GM12892 (cell line): ENCODE measurements at regions not wholly inside any gene's neighbourhood (a gene's known extent, or its start where the extent isn't known, plus 50 kb on each side); places are given as distances from the start of the nearest gene placed in this dataset.

Source experiments
- DNase-seq: peaks from one replicate; pipeline ENCODE4 v3.0.0; 2011; ENCODE audit not compliant: insufficient read length
- FAIRE-seq: peaks from 2 replicates; lab custom pipeline; 2011; peaks lifted over from hg19 to GRCh38; lab: Jason Lieb, UNC
- POLR2A ChIP-seq: IDR thresholded peaks from 2 replicates; pipeline ENCODE4 v1.6.1; 2011; ENCODE audit warnings: low read depth, low read length, control low read depth
- POLR2AphosphoS5 ChIP-seq: IDR thresholded peaks from 2 replicates; pipeline ENCODE4 v1.6.1; 2011; ENCODE audit warnings: low read depth, low read length, control low read depth
- TAF1 ChIP-seq: IDR thresholded peaks from 2 replicates; pipeline ENCODE4 v1.6.1; 2011; ENCODE audit warnings: low read depth, mild to moderate bottlenecking, control low read depth, low read length, borderline replicate concordance

DNA sequence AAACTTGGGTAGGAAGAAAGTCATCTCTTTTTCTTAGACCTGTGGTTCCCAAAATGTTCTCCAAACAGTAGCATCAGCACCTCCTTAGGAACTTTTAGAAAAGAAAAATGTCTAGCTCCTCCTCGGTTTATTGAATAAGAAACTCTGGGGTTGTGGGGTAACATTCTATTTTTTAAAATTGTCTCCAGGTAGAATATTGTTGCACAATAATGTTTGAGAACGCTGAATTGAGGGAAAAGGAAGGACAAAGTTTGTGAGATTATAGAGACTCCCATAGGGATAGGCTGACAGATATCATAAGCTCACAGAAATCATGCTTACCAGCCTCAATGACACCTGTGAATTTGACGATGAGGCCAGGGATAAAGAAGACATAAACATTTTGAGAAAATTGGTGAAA is 1199.0 kb upstream of the CDH6 start:
- no peak for FAIRE-seq
- DNase-seq: no peak

GRCh38 chr5:29993286-29993685 is 1200.2 kb upstream of the CDH6 start:
- FAIRE-seq: no peak
- no peak for DNase-seq
- TF ChIP-seq POLR2A (no peak), POLR2AphosphoS5 (no peak), TAF1 (no peak)

More for the DNA sequence above, 1199.0 kb upstream of the CDH6 start:
- TF ChIP-seq POLR2A (no peak), POLR2AphosphoS5 (no peak), TAF1 (no peak)

GRCh38 chr5:29992248-29992647 is 1201.2 kb upstream of the CDH6 start:
- TF ChIP-seq POLR2AphosphoS5: no peak
- TF ChIP-seq TAF1: no peak
- no peak for TF ChIP-seq POLR2A
- DNase-seq (no peak), FAIRE-seq (no peak)

DNA sequence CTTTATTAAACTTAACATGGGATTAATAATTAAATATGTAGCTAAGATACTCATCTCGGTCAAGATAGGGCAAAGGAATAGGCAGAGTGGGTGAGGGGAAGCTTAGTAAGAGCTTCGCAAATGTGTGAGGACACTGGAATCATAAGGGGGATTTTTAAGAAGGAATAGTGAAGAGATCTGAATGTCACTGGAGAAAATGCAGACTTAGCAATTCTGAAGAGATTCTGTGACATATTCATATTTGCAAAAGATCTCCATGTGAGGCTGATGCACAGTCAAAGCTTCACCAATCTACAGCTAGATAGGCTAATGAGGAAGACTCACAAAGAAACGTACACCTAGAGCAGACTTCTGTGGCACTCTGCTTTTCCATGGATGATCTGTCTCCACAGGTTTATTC is 1202.8 kb upstream of the CDH6 start:
- TF ChIP-seq POLR2AphosphoS5 (no peak), TAF1 (no peak), POLR2A (no peak)
- DNase-seq (no peak), FAIRE-seq (no peak)

DNA sequence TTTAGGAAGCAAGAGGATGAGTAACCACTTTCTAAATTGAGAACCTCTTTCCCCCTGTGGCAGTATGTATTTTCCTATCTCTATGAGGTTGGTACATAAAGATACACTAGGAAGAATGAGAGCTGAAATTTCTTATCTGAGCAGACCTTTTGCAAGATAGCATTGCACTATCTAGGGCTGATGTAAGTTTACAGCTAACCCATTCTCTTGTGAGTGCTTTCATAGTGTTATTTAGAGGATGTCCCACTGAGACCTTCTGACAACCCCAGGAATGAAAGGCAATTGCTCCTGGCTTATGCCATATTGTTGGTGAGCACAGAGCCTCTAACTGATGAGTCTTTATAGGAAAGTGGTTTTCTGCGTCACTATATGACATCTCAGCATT is 1209.3 kb upstream of the CDH6 start:
- TF ChIP-seq POLR2AphosphoS5 (no peak), TAF1 (no peak), POLR2A (no peak)
- DNase-seq (no peak), FAIRE-seq (no peak)

- no peak for TF ChIP-seq TAF1
- no peak for TF ChIP-seq POLR2A
- TF ChIP-seq POLR2AphosphoS5: no peak
- FAIRE-seq: no peak
- DNase-seq: no peak
These were observed 1209.8 kb upstream of the CDH6 start for GRCh38 chr5:29983528-29984155.

DNA sequence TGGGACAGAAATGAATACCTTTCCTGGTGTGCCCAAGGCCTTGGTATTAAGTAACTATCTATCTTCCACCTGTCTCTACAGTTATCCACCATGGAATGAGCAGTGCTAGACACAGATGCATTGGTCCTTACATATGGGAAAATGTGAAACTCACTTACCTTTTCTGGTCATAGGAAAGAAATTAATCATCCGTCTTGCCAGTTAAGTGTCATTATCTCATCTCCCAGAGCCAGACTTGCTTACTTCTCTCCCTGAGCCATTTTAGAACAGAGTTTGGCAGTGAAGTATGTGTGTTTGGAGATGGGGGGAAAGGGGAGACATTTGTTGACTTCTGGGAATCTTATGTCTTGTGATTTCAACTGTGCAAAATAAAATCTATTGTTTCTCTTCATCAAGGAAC is 1211.0 kb upstream of the CDH6 start:
- DNase-seq: no peak
- TF ChIP-seq TAF1 (no peak), POLR2AphosphoS5 (no peak), POLR2A (no peak)
- FAIRE-seq: no peak

- TF ChIP-seq POLR2AphosphoS5 (no peak), POLR2A (no peak), TAF1 (no peak)
- FAIRE-seq: no peak
- DNase-seq: no peak
These were observed 1220.9 kb upstream of the CDH6 start for GRCh38 chr5:29972597-29972996.

DNA sequence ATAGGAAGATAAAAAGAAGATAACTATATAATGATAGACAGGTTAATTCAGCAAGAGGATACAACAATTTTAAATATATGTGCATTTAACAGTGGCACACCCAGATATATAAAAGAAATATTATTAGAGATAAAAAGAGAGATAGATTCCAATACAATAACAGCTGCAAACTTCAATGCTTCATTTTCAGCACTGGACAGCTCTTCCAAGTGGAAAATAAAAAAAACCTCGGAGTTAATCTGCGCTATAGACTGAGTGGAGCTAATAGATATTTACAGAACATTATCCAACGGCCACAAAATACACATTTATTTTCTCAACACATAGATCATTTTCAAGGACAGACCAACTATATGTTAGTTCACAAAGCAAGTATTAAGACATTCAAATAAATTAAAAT is 1229.5 kb upstream of the CDH6 start:
- DNase-seq (no peak), FAIRE-seq (no peak)
- TF ChIP-seq POLR2A (no peak), TAF1 (no peak), POLR2AphosphoS5 (no peak)

- DNase-seq (no peak), FAIRE-seq (no peak)
- TF ChIP-seq TAF1: no peak
- no peak for TF ChIP-seq POLR2A
- TF ChIP-seq POLR2AphosphoS5: no peak
These were observed 1233.2 kb upstream of the CDH6 start for GRCh38 chr5:29960323-29960722.

DNA sequence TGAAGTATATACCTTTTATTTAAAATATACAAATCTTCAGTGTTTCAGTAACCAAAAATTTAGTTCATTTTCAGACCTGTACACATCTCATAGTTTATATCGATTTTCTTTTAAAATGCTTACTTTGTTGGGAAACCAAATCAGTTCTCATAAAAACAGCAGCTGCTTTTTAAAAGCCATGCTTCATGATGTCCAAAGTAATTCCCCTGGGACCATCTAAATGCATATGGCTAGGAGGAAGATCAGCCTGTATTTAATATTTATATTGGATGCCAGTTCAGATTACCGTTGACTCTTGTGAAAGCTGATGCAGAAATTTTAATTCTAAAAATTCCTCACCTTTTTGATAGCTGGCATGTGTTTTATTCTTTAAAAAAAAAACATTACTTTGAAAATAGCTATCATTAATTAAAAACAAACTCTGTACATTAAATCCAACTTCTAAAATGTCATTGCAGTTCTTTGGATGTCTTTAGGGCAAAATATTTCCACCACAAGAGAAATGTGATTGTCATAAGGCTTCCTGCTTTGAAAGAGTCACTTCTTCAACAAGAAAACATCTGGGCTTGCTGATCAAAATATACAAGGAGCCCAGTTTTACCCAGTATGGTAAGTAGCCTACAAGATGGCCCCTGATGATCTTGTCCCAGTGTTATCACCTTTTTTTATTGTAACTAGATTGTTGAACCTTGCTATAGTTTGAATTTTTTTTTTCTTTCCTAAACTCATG is 1242.9 kb upstream of the CDH6 start:
- TF ChIP-seq POLR2A (no peak), TAF1 (no peak), POLR2AphosphoS5 (no peak)
- no peak for DNase-seq
- FAIRE-seq: no peak
